HG03378 (cell line): ENCODE measurements at regions not wholly inside any gene's neighbourhood (a gene's known extent, or its start where the extent isn't known, plus 50 kb on each side); places are given as distances from the start of the nearest gene placed in this dataset.

Source experiments
- ATAC-seq: cut with Tn5 transposase; IDR thresholded peaks from one replicate; pipeline ENCODE4 v1.9.1; 2021; ENCODE audit warnings: mild to moderate bottlenecking, moderate library complexity; ENCODE audit not compliant: unreplicated experiment

GRCh38 chr10:8731121-8732095, 676.9 kb downstream of the GATA3 start:
- ATAC-seq, result no peak

GRCh38 chr10:8738987-8739386, 684.5 kb downstream of the GATA3 start:
- ATAC-seq, result no peak

DNA sequence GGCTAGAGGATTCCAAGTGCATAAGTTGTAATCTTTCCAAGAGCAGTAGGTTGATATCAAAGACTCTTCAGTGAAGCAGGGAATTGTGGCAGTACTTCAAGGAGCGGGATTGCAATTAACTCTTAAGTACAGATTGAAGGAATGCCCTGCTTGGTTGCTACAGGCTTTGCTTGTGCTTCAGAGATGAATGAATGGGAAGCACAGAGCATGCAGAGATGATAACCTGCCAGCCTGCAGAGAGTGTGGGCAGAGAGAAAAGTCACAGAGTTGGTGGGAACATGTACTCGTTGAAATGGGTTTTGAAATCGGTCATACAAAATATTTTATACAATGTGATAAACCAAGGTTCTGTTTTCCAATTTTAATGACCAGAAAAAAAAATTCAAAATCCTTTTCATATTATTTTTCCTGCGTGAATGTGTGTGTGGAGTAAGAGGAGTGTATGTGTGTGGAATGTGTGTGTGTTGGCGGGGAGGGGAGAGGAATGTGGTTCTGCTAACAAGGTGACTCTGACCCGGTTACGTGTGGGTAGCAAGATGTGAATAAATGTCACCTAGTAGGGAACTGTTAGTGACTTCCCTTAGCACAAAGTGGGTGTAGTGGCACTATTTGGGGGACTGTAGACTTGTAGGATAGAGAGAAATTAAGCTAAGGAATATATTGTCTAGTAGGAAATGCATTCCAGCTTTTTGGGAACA, 697.8 kb downstream of the GATA3 start:
- ATAC-seq, result no peak

GRCh38 chr10:8758029-8758428, 703.5 kb downstream of the GATA3 start:
- no peak for ATAC-seq

DNA sequence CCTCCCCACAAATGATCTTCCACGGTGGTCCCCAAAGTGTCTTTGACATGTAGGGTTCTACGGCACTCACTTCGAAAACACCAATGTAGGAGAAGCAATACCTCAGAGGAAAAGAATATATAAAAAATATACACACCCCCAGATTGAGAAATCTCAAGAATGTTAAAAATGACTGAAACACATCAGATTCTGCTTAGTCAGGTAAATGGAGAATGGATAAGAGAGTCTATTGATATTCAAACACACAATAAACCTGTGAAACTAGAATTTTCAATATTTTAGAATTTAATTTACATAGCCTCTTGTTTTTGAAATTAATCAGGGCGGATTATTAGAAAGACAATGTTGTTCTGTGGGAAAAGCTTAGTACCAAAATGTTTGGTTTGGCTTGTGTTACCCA, 712.4 kb downstream of the GATA3 start:
- no peak for ATAC-seq

DNA sequence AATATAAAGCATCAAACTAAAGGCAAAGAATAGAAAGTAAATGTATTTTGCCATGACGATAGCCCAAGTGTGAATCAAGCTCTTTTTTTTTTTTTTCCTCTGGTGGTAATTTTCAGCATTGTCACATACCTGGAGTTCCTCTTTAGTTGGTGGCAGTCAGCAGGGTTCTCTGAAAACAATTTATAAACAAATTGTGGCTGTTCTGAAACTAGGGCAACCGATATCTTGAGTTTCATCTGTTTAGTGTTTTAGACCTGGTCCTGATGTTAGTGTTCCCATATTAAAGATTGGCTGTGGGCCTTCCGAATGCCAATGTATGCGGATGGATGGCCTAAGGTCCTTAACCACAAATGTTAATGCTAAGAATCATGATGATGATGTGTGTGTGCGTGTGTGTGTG, 713.1 kb downstream of the GATA3 start:
- ATAC-seq, result no peak

GRCh38 chr10:8768341-8768740, 713.9 kb downstream of the GATA3 start:
- no peak for ATAC-seq

GRCh38 chr10:8768852-8769251, 714.4 kb downstream of the GATA3 start:
- ATAC-seq, result no peak

GRCh38 chr10:8776926-8777622, 722.6 kb downstream of the GATA3 start:
- ATAC-seq, result no peak

GRCh38 chr10:8778713-8779112, 724.2 kb downstream of the GATA3 start:
- no peak for ATAC-seq

- ATAC-seq, result no peak
Observed at GRCh38 chr10:8787649-8788048, 733.2 kb downstream of the GATA3 start.

DNA sequence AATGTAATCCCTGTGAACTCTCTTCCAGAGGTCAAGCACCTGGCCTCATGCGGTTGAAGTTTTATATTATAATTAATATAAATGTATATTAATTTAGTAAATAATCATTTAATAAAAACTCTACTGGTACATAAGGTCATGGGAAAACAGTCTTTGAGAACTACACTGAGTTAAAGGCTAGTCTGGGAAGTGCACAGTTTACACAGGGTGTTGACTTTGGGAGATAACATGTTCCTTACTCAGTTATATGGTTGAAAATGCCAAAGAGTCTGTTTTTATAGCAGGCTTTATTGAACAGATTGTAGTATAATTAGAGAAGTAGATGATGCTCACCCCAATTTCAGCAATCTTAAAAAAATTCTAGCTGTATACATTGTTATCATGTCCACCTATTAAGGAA, 735.9 kb downstream of the GATA3 start:
- no peak for ATAC-seq

GRCh38 chr10:8794860-8795259, 740.4 kb downstream of the GATA3 start:
- ATAC-seq, result no peak

GRCh38 chr10:8800426-8800825, 745.9 kb downstream of the GATA3 start:
- ATAC-seq, result no peak

DNA sequence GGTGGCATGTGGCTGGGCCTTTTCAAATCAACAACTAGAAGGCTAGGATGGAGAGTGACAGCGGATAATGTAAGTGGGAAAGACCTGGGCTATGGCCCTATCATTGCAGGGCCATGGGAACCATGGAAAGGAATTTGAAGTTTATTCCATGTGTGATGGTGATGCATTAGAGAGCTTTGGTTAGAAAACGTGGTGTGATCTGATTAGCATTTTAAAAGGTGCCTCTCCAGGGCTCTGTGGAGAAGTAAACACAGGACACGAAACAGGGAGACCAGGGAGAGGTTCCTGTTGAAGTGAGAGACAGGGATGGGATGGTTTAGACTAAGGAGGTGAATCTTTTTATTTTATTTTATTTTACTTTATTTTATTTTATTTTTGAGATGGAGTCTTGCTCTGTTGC, 749.5 kb downstream of the GATA3 start:
- ATAC-seq, result no peak

GRCh38 chr10:8810677-8811076, 756.2 kb downstream of the GATA3 start:
- no peak for ATAC-seq

DNA sequence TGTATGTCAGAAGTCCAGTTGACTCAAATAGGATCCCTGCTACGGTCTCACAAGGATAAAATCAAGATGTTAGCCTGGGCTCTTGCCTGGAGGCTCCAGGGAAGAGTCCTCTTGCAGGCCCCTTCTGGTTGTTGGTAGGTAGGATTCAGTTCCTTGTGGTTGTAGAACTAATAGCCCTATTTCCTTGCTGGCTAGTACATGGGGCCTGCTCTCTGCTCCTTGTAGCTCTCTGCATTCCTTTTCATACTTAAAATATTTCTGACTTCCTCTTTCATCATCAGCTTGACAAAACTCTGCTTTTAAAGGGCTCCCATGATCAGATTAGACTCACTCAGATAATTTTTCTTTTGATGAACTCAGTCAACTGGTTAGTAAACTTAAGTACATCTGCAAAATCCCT, 756.7 kb downstream of the GATA3 start:
- no peak for ATAC-seq

DNA sequence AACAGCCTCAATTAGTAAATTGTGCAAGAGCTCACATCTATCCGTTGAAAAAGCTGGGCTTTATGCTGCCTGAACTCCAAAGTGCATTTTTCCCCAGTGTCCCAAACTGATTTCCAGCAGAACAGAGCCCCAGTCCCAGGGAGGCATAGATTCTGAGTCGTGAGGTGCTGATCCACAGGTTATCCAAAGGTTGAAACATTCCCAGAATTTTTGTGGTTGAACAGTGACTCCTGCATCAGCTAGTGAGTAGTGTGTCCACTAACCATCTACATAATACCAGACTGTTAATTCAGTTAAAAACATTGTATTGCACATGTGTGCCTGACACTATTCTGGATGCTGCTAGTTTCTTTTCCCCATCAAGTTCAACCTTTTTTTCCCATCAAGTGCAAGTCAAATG, 761.5 kb downstream of the GATA3 start:
- no peak for ATAC-seq

DNA sequence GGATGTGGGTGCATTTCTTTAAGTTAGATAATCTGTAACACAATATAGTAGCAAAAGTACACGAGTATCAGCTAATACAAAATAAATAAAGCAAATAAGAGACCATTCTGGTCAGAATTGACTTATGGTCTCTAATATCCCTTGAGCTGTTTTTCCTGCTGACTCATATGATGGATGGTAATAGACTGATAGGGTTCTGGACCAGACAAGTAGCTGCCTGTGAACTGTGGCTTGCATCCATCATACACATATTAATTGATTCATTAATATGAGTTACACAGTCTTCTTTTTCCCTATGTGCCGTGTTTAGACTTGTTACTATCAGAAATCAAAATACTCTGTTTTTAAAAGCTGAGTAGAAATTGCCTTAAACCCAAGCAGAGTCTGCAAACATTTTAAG, 762.8 kb downstream of the GATA3 start:
- ATAC-seq, result no peak

DNA sequence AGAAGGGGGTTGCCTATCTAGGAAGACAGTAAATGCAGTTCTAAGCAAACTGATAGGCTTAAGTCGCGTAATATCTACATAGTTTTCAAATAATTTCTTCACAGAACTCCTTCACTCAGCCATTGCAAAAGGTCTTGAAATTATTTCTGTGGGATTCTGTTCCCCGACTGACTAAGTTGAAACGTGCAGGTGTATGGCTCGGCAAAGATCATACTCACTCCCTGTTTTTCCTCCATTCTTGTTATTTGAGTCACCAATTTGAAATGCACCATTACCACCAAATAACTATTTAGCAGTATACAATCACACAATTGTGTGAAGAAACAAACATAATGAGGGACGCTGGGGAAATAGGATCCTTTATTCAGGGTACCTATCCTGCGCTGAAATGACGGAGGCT, 771.1 kb downstream of the GATA3 start:
- no peak for ATAC-seq

- no peak for ATAC-seq
Observed at GRCh38 chr10:8829592-8829991, 775.1 kb downstream of the GATA3 start.

DNA sequence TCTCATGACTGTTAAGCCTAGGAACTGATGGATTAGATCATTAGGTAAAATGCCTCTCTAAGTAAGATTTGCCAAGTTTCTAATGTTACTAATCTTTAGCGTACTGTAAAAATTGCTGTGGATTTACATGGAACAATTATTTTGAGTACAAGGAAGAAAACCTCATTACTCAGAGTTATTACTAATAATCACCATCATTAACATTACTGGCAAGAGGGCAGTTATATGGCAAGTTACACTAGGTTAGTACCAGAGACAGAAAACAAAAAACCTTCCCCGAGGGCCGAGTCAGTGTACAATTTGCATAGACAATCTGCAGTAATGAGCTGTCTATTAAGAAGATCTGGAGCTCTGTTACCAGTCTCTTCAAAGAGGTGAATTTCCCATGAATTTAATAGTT, 775.6 kb downstream of the GATA3 start:
- no peak for ATAC-seq
